AG04450 (cell line): ENCODE measurements at regions not wholly inside any gene's neighbourhood (a gene's known extent, or its start where the extent isn't known, plus 50 kb on each side); places are given as distances from the start of the nearest gene placed in this dataset. TPM values are rescaled to one million over a fixed set of nuclear protein-coding genes. Genes with fewer than 3 reads are reported as not detected.

Source experiments
- CTCF ChIA-PET: fragments of 300-600, 350-600 bp; formaldehyde crosslinking; extraction: SDS; loops from one replicate; lab custom pipeline; 2022; ENCODE audit warnings: antibody characterized with exemption, inconsistent platforms; lab: Charles Lee
- POLR2A ChIA-PET: fragments of 350-600 bp; formaldehyde crosslinking; extraction: SDS; loops from one replicate; lab custom pipeline; 2021; ENCODE audit warnings: antibody characterized with exemption, inconsistent platforms; lab: Yijun Ruan, JAX
- DNase-seq: peaks from one replicate; pipeline ENCODE4 v3.0.0-alpha.2; 2011; ENCODE audit warnings: low read depth, low spot score
- H3K27ac ChIP-seq: one replicate; pipeline ENCODE4 v1.5.1; 2012; ENCODE audit warnings: low read depth, low read length, control low read depth
- H3K27me3 ChIP-seq: one replicate; pipeline ENCODE4 v1.6.0; 2012; ENCODE audit warnings: low read length; ENCODE audit not compliant: control insufficient read depth, insufficient read depth
- H3K4me3 ChIP-seq: 2 replicates; pipeline ENCODE4 v1.5.1; 2011; ENCODE audit warnings: mild to moderate bottlenecking, low read depth, low read length, control low read depth
- H3K9me3 ChIP-seq: 2 replicates; pipeline ENCODE4 v1.5.1; 2012; ENCODE audit warnings: low read length; ENCODE audit not compliant: control insufficient read depth, insufficient read depth
- CTCF ChIP-seq: IDR thresholded peaks from 2 replicates; pipeline ENCODE4 v1.5.1; 2011; ENCODE audit warnings: low read depth, low read length, control low read depth, inconsistent platforms
- small RNA-seq: library from RNA; depleted of rRNA; stranded (forward); fragments of <200 nt; gene quantifications from one replicate; pipeline ENCODE3, GENCODE V24; 2012; ENCODE audit warnings: low read depth; ENCODE audit not compliant: insufficient read length

- Histone ChIP-seq H3K27ac (no peak overlapping the region), H3K9me3 (no peaks in the 10 kb centered on the region), H3K27me3 (no peaks in the 10 kb centered on the region), H3K4me3 (no peak overlapping the region)
- no peak for TF ChIP-seq CTCF
- POLR2A ChIA-PET = no interaction called here
- CTCF ChIA-PET = no interaction called here
- no peak for DNase-seq
These were observed 346.8 kb downstream of the OR4C45 start for GRCh38 chr11:50379484-50379883.

GRCh38 chr11:50394017-50394416 is 361.3 kb downstream of the OR4C45 start:
- CTCF ChIA-PET = no interaction called here
- H3K9me3 ChIP-seq = no peaks in the 10 kb centered on the region; the same call in 1 of the 2 replicates
- H3K27ac ChIP-seq = no peak overlapping the region
- no peak for DNase-seq
- POLR2A ChIA-PET = no interaction called here
- no peaks in the 10 kb centered on the region for H3K27me3 ChIP-seq
- H3K4me3 ChIP-seq = no peak overlapping the region
- TF ChIP-seq CTCF = no peak

DNA sequence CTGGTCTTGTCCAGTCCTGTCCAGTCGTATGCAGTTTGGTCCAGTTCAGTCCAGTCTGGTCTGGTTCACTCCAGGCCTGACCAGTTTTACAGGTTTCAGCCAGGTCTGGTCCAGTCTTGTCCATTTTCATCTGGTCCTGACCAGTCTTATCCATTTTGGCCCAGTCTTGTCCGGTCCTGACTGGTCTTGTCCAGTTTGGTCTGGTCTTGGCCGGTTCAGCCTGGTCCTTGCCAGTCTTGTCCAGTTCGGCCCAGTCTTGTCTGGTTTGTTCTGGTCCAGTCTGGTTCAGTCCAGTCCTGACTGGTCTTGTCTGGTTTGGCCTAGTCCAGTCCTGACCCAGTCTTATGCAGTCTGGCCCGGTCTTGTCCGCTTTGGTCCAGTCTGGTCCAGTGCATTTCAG is 380.2 kb downstream of the OR4C45 start:
- Histone ChIP-seq H3K9me3 (peaks cover 19% of the 10 kb centered on the region; the same call in 1 of the 2 replicates), H3K4me3 (no peak overlapping the region), H3K27ac (no peak overlapping the region), H3K27me3 (no peaks in the 10 kb centered on the region)
- TF ChIP-seq CTCF = no peak
- ChIA-PET POLR2A (no interaction called here), CTCF (no interaction called here)
- no peak for DNase-seq

- ChIA-PET POLR2A (no interaction called here), CTCF (no interaction called here)
- Histone ChIP-seq H3K27ac (no peak overlapping the region), H3K27me3 (no peaks in the 10 kb centered on the region), H3K9me3 (no peaks in the 10 kb centered on the region), H3K4me3 (no peak overlapping the region)
- no peak for DNase-seq
- TF ChIP-seq CTCF = no peak
These were observed 390.5 kb downstream of the OR4C45 start for GRCh38 chr11:50423208-50423607.

Small RNAs in the stretch of these regions (small RNA-seq; reads per million reads assigned to genes)
- gene AC109635.3 = not detected
